ENCODE measurements at regions not wholly inside any gene's neighbourhood (a gene's known extent, or its start where the extent isn't known, plus 50 kb on each side); places are given as distances from the start of the nearest gene placed in this dataset.

GRCh38 chr10:108905821-108906220 is 1017.5 kb downstream of the XPNPEP1 start:
- TF ChIP-seq, protein P1, sequence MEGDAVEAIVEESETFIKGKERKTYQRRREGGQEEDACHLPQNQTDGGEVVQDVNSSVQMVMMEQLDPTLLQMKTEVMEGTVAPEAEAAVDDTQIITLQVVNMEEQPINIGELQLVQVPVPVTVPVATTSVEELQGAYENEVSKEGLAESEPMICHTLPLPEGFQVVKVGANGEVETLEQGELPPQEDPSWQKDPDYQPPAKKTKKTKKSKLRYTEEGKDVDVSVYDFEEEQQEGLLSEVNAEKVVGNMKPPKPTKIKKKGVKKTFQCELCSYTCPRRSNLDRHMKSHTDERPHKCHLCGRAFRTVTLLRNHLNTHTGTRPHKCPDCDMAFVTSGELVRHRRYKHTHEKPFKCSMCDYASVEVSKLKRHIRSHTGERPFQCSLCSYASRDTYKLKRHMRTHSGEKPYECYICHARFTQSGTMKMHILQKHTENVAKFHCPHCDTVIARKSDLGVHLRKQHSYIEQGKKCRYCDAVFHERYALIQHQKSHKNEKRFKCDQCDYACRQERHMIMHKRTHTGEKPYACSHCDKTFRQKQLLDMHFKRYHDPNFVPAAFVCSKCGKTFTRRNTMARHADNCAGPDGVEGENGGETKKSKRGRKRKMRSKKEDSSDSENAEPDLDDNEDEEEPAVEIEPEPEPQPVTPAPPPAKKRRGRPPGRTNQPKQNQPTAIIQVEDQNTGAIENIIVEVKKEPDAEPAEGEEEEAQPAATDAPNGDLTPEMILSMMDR (IDR thresholded peaks at IDR 0.05; ENCODE audit: low read depth, low read length, missing control alignments): no peak
- H3K4me3 ChIP-seq (replicated peaks; ENCODE audit: low read depth, low read length): no peak overlapping the region
- no peak for DNase-seq (ENCODE audit: extremely low read depth, low read depth)

- H3K4me3 ChIP-seq (replicated peaks; ENCODE audit: low read depth, low read length): no peak overlapping the region
- no peak for DNase-seq (ENCODE audit: extremely low read depth, low read depth)
Observed at GRCh38 chr10:108905171-108905570, 1018.1 kb downstream of the XPNPEP1 start.

GRCh38 chr10:108904163-108904838 is 1019.0 kb downstream of the XPNPEP1 start:
- DNase-seq (ENCODE audit: extremely low read depth, low read depth): no peak
- TF ChIP-seq, protein P1 (IDR thresholded peaks at IDR 0.05; ENCODE audit: low read depth, low read length, missing control alignments): no peak

More at GRCh38 chr10:108905171-108905570, 1018.1 kb downstream of the XPNPEP1 start:
- TF ChIP-seq, protein P1 (IDR thresholded peaks at IDR 0.05; ENCODE audit: low read depth, low read length, missing control alignments): no peak

DNA sequence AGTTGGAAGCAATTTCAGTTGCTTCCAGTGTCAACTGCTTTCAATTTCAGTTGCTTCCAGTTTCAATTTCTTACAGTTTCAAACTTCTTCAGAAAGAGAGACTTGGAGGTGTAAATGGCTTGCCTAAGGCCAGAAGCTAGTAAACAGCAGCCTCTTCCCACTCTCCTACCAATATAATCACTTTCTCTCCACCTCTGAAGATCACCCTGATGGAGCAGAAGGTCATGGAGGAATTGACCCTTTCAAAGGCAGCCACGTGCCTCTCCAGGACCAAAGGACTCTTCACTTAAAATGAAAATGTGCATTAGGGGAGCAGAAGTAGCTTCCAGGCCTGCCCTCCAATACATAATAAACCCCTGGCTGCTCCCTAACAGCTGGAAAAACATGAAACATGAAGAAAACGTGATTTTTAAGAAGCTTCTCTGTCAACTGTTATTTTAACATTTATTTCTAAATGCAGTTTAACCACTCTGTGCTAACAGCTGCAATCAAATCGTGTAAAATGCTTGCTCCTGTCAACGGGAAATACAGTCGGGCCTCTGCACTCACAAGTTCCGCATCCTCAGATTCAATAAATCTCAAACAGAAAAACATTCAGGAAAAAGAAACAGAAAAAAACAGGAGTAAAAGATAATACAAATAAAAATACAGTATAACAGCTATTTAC is 1020.6 kb downstream of the XPNPEP1 start:
- DNase-seq (ENCODE audit: extremely low read depth, low read depth): no peak
- no peak overlapping the region for H3K4me3 ChIP-seq (replicated peaks; ENCODE audit: low read depth, low read length)
- TF ChIP-seq, protein P1 (IDR thresholded peaks at IDR 0.05; ENCODE audit: low read depth, low read length, missing control alignments): no peak

More at GRCh38 chr10:108904163-108904838, 1019.0 kb downstream of the XPNPEP1 start:
- H3K4me3 ChIP-seq (replicated peaks; ENCODE audit: low read depth, low read length): no peak overlapping the region

DNA sequence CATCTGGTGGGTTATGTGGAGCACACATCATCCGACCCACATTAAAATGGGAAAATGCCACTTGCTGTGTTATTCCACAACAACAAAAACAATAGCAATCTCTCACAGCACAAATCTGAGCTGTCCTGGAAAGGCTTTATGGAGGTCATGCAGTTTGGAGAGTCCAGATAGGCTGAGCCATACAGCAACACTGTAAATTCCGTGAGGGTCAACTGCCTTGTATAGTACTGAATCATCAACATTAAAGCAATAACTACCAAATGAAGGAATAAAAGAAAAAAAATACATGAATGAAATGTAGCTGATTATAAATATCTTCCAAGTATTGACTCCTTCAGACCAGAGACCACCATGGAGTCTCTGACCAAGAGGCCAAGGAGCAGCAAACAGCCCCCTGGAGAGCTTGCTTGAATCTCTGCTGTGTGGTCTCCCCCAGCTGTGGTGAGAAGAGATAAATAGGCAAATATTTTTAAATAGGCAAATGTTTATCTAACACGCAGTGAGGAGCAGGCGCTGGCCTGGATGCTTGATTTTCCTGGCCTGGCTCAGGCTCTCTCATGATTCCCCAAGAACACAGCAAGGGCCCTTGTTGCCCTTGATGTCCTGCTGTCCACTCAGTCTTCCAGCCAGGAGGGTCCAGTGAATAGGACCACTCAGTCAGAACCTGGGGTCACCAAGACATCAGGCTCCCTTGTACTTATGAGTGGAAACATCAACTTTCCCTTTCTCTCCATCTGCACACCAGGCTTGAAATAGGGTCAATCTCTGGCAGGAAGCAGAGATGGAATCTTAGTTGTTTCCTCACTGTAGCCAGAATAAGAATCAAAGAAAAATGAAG is 1021.3 kb downstream of the XPNPEP1 start:
- H3K4me3 ChIP-seq (replicated peaks; ENCODE audit: low read depth, low read length): no peak overlapping the region
- no peak for DNase-seq (ENCODE audit: extremely low read depth, low read depth)
- TF ChIP-seq, protein P1 (IDR thresholded peaks at IDR 0.05; ENCODE audit: low read depth, low read length, missing control alignments): no peak

GRCh38 chr10:108899670-108900069 is 1023.6 kb downstream of the XPNPEP1 start:
- TF ChIP-seq, protein P1 (IDR thresholded peaks at IDR 0.05; ENCODE audit: low read depth, low read length, missing control alignments): no peak
- no peak for DNase-seq (ENCODE audit: extremely low read depth, low read depth)
- no peak overlapping the region for H3K4me3 ChIP-seq (replicated peaks; ENCODE audit: low read depth, low read length)
